ENCODE measurements at regions not wholly inside any gene's neighbourhood (a gene's known extent, or its start where the extent isn't known, plus 50 kb on each side); places are given as distances from the start of the nearest gene placed in this dataset.

- Mint-ChIP-seq H3K36me3 (ENCODE audit: unreplicated experiment) (no peaks in the 10 kb centered on the region), H3K27me3 (ENCODE audit: unreplicated experiment) (no peaks in the 10 kb centered on the region), H3K27ac (ENCODE audit: unreplicated experiment) (no peak overlapping the region), H3K4me1 (ENCODE audit: unreplicated experiment) (no peaks in the 10 kb centered on the region), H3K9me3 (ENCODE audit: unreplicated experiment) (peaks cover 14% of the 10 kb centered on the region), H3K4me3 (ENCODE audit: unreplicated experiment) (no peak overlapping the region)
- no peak for DNase-seq (ENCODE audit: extremely low spot score, unreplicated experiment)
- no peak for TF ChIP-seq CTCF (IDR thresholded peaks at IDR 0.05)
These were observed 77.6 kb downstream of the SMIM21 start for GRCh38 chr18:75349668-75350511.

GRCh38 chr18:75346671-75347070 lies 80.8 kb downstream of the SMIM21 start:
- H3K4me1 Mint-ChIP-seq (ENCODE audit: unreplicated experiment): no peaks in the 10 kb centered on the region
- H3K36me3 Mint-ChIP-seq (ENCODE audit: unreplicated experiment): no peaks in the 10 kb centered on the region
- H3K27ac Mint-ChIP-seq (ENCODE audit: unreplicated experiment): no peak overlapping the region
- no peak for DNase-seq (ENCODE audit: extremely low spot score, unreplicated experiment)
- no peaks in the 10 kb centered on the region for H3K9me3 Mint-ChIP-seq (ENCODE audit: unreplicated experiment)
- no peak overlapping the region for H3K4me3 Mint-ChIP-seq (ENCODE audit: unreplicated experiment)
- peaks cover 2% of the 10 kb centered on the region for H3K27me3 Mint-ChIP-seq (ENCODE audit: unreplicated experiment)
- TF ChIP-seq CTCF (IDR thresholded peaks at IDR 0.05): no peak

DNA sequence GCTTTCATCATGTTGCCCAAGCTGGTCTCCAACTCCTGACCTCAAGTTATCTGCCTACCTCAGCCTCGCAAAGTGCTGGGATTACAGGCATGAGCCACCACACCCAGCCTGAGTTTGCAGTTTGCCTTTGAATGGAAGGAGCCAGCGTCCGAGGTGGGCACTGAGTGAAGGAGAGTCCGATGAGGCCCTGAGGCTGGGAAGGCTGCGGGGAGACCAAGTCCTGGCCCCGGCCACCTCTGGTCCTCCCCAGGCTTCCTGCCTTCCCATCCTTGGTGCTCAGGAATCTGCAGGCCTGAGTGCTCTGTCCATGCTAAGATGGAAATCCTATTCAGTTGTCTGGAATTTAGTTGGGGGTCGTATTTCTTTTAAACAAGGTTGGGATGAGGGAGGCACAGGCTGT lies 82.9 kb downstream of the SMIM21 start:
- TF ChIP-seq CTCF (IDR thresholded peaks at IDR 0.05): no peak
- Mint-ChIP-seq H3K9me3 (ENCODE audit: unreplicated experiment) (no peaks in the 10 kb centered on the region), H3K36me3 (ENCODE audit: unreplicated experiment) (no peaks in the 10 kb centered on the region), H3K27me3 (ENCODE audit: unreplicated experiment) (peaks cover 9% of the 10 kb centered on the region), H3K4me1 (ENCODE audit: unreplicated experiment) (no peaks in the 10 kb centered on the region), H3K4me3 (ENCODE audit: unreplicated experiment) (no peak overlapping the region), H3K27ac (ENCODE audit: unreplicated experiment) (no peak overlapping the region)
- no peak for DNase-seq (ENCODE audit: extremely low spot score, unreplicated experiment)

DNA sequence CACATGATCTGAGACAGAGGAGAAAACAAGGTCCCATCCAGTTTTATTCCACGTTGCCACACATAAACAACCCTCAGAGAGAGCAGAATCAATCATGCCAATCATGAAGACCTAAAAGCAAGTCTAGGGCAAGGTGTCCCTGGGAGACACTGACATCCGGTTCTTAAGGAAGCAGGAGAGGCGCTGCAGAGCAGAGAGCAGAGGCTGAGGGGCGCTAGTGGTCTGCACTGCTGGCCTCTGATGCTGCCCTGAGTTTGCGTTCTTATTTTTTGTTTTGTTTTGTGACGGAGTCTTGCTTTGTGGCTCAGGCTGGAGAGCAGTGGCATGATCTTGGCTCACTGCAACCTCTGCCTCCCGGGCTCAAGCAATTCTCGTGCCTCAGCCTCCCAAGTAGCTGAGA lies 83.3 kb downstream of the SMIM21 start:
- Mint-ChIP-seq H3K4me1 (ENCODE audit: unreplicated experiment) (no peaks in the 10 kb centered on the region), H3K27ac (ENCODE audit: unreplicated experiment) (no peak overlapping the region), H3K4me3 (ENCODE audit: unreplicated experiment) (no peak overlapping the region), H3K36me3 (ENCODE audit: unreplicated experiment) (no peaks in the 10 kb centered on the region), H3K27me3 (ENCODE audit: unreplicated experiment) (peaks cover 9% of the 10 kb centered on the region), H3K9me3 (ENCODE audit: unreplicated experiment) (no peaks in the 10 kb centered on the region)
- no peak for TF ChIP-seq CTCF (IDR thresholded peaks at IDR 0.05)
- no peak for DNase-seq (ENCODE audit: extremely low spot score, unreplicated experiment)

- Mint-ChIP-seq H3K36me3 (ENCODE audit: unreplicated experiment) (no peaks in the 10 kb centered on the region), H3K4me1 (ENCODE audit: unreplicated experiment) (no peaks in the 10 kb centered on the region), H3K4me3 (ENCODE audit: unreplicated experiment) (no peak overlapping the region), H3K27me3 (ENCODE audit: unreplicated experiment) (peaks cover 9% of the 10 kb centered on the region), H3K9me3 (ENCODE audit: unreplicated experiment) (no peaks in the 10 kb centered on the region), H3K27ac (ENCODE audit: unreplicated experiment) (no peak overlapping the region)
- TF ChIP-seq CTCF (IDR thresholded peaks at IDR 0.05): no peak
- DNase-seq (ENCODE audit: extremely low spot score, unreplicated experiment): no peak
These were observed 84.1 kb downstream of the SMIM21 start for GRCh38 chr18:75343389-75343788.
